ENCODE measurements at regions not wholly inside any gene's neighbourhood (a gene's known extent, or its start where the extent isn't known, plus 50 kb on each side); places are given as distances from the start of the nearest gene placed in this dataset.

DNA sequence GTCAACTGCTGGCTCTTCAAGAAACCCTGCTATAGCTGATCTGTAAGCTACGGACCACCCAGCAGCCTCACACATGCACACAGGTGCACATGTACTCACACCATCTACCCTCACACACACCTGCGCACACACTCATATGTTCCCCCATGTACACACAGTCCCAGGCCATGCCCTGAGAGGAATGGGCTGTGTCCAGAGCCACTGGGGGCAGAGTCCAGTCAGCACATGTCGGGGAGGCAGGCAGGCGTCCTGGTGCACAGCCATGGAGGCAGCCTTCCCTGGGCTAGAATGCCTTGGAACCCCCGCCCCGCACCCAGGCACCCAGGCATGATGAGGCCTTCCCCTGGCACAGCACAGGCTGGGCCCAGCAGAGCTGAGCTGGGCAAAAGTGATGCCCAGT is 58.3 kb upstream of the DLK1 start:
- Histone ChIP-seq H3K9me2 (replicated peaks; ENCODE audit: insufficient read depth, low read length) (no peaks in the 10 kb centered on the region), H3K36me3 (replicated peaks; ENCODE audit: insufficient read depth, low read length) (no peaks in the 10 kb centered on the region), H3K27me3 (replicated peaks; ENCODE audit: insufficient read depth, low read length) (peaks cover 52% of the 10 kb centered on the region), H2AFZ (ENCODE audit: low read length) (no peak overlapping the region), H3K27ac (ENCODE audit: low read length) (no peak overlapping the region), H3K79me2 (ENCODE audit: low read length) (no peaks in the 10 kb centered on the region), H3K4me2 (ENCODE audit: low read depth, low read length) (no peak overlapping the region), H4K20me1 (ENCODE audit: insufficient read depth, low read length) (no peaks in the 10 kb centered on the region), H3K9me3 (replicated peaks; ENCODE audit: insufficient read depth, low read length) (no peaks in the 10 kb centered on the region), H3K4me1 (ENCODE audit: low read length) (no peaks in the 10 kb centered on the region), H3F3A (ENCODE audit: insufficient read depth, low read length) (no peaks in the 10 kb centered on the region), H3K4me3 (ENCODE audit: low read length) (no peak overlapping the region), H3K9ac (ENCODE audit: low read length) (no peak overlapping the region)
- DNase-seq = no peak
- TF ChIP-seq, protein P1, sequence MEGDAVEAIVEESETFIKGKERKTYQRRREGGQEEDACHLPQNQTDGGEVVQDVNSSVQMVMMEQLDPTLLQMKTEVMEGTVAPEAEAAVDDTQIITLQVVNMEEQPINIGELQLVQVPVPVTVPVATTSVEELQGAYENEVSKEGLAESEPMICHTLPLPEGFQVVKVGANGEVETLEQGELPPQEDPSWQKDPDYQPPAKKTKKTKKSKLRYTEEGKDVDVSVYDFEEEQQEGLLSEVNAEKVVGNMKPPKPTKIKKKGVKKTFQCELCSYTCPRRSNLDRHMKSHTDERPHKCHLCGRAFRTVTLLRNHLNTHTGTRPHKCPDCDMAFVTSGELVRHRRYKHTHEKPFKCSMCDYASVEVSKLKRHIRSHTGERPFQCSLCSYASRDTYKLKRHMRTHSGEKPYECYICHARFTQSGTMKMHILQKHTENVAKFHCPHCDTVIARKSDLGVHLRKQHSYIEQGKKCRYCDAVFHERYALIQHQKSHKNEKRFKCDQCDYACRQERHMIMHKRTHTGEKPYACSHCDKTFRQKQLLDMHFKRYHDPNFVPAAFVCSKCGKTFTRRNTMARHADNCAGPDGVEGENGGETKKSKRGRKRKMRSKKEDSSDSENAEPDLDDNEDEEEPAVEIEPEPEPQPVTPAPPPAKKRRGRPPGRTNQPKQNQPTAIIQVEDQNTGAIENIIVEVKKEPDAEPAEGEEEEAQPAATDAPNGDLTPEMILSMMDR (IDR thresholded peaks at IDR 0.05; ENCODE audit: low read length) = no peak
- TF ChIP-seq EZH2phosphoT487 (IDR thresholded peaks at IDR 0.05; ENCODE audit: low read length) (no peak), EZH2 (optimal IDR thresholded peaks at IDR 0.05; ENCODE audit: low read depth, low read length) (no peak)

DNA sequence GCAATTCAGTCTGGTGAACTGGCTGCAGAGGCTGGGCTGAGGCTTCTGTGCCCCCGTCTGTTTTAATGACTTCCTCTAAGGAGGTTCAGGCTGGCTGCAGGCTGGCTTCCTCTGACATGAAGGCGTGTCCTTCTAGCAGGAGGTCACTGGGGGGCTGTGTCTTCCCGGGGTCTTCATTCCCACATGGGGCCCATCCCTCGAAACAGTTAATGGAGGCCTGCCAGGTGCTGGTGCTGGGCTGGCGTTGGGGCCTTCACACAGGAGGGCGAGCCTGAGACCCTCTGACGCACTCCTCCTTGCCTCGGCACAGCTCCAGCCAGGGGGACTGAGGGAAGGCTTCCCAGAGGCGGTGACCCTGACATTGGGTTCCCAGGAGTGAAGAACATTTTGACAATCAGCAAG is 57.7 kb upstream of the DLK1 start:
- Histone ChIP-seq H3K9ac (ENCODE audit: low read length) (no peak overlapping the region), H3K79me2 (ENCODE audit: low read length) (no peaks in the 10 kb centered on the region), H3K4me2 (ENCODE audit: low read depth, low read length) (no peak overlapping the region), H3K4me3 (ENCODE audit: low read length) (no peak overlapping the region), H4K20me1 (ENCODE audit: insufficient read depth, low read length) (no peaks in the 10 kb centered on the region), H3F3A (ENCODE audit: insufficient read depth, low read length) (no peaks in the 10 kb centered on the region), H3K27me3 (replicated peaks; ENCODE audit: insufficient read depth, low read length) (peaks cover 54% of the 10 kb centered on the region), H2AFZ (ENCODE audit: low read length) (no peak overlapping the region), H3K27ac (ENCODE audit: low read length) (no peak overlapping the region), H3K36me3 (replicated peaks; ENCODE audit: insufficient read depth, low read length) (no peaks in the 10 kb centered on the region), H3K4me1 (ENCODE audit: low read length) (no peaks in the 10 kb centered on the region), H3K9me2 (replicated peaks; ENCODE audit: insufficient read depth, low read length) (no peaks in the 10 kb centered on the region), H3K9me3 (replicated peaks; ENCODE audit: insufficient read depth, low read length) (no peaks in the 10 kb centered on the region)
- no peak for TF ChIP-seq EZH2phosphoT487 (IDR thresholded peaks at IDR 0.05; ENCODE audit: low read length)
- DNase-seq = no peak

DNA sequence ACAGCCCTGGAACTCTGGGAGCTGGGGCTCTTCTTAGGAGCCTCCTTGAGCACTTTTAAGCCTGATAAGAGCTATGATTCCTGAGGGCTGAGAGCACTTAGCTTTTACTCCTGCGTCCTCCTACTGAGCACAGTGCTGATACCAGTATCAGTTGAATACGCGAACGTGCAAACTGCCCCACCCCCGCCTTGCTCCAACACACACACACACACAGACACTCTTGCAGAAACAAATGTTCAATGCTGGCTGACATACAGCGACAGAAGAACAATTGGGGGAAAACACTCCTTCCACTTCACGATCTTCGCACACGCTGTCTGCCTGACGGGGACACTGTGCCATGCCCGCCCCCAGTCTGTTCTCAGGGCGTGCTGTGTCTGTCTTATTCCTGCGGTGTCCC is 57.2 kb upstream of the DLK1 start:
- no peak overlapping the region for H3K4me2 ChIP-seq (ENCODE audit: low read depth, low read length)
- H3K36me3 ChIP-seq (replicated peaks; ENCODE audit: insufficient read depth, low read length) = no peaks in the 10 kb centered on the region
- no peaks in the 10 kb centered on the region for H3K9me2 ChIP-seq (replicated peaks; ENCODE audit: insufficient read depth, low read length)
- no peak overlapping the region for H3K27ac ChIP-seq (ENCODE audit: low read length)
- peaks cover 57% of the 10 kb centered on the region for H3K27me3 ChIP-seq (replicated peaks; ENCODE audit: insufficient read depth, low read length)
- H3K4me3 ChIP-seq (ENCODE audit: low read length) = no peak overlapping the region
- H3K79me2 ChIP-seq (ENCODE audit: low read length) = no peaks in the 10 kb centered on the region
- no peak overlapping the region for H3K9ac ChIP-seq (ENCODE audit: low read length)
- no peaks in the 10 kb centered on the region for H4K20me1 ChIP-seq (ENCODE audit: insufficient read depth, low read length)
- H3K4me1 ChIP-seq (ENCODE audit: low read length) = no peaks in the 10 kb centered on the region
- no peaks in the 10 kb centered on the region for H3F3A ChIP-seq (ENCODE audit: insufficient read depth, low read length)
- no peaks in the 10 kb centered on the region for H3K9me3 ChIP-seq (replicated peaks; ENCODE audit: insufficient read depth, low read length)
- H2AFZ ChIP-seq (ENCODE audit: low read length) = no peak overlapping the region
- no peak for DNase-seq
- no peak for TF ChIP-seq EZH2 (optimal IDR thresholded peaks at IDR 0.05; ENCODE audit: low read depth, low read length)
- no peak for TF ChIP-seq EZH2phosphoT487 (IDR thresholded peaks at IDR 0.05; ENCODE audit: low read length)
- TF ChIP-seq, protein P1 (IDR thresholded peaks at IDR 0.05; ENCODE audit: low read length) = no peak

DNA sequence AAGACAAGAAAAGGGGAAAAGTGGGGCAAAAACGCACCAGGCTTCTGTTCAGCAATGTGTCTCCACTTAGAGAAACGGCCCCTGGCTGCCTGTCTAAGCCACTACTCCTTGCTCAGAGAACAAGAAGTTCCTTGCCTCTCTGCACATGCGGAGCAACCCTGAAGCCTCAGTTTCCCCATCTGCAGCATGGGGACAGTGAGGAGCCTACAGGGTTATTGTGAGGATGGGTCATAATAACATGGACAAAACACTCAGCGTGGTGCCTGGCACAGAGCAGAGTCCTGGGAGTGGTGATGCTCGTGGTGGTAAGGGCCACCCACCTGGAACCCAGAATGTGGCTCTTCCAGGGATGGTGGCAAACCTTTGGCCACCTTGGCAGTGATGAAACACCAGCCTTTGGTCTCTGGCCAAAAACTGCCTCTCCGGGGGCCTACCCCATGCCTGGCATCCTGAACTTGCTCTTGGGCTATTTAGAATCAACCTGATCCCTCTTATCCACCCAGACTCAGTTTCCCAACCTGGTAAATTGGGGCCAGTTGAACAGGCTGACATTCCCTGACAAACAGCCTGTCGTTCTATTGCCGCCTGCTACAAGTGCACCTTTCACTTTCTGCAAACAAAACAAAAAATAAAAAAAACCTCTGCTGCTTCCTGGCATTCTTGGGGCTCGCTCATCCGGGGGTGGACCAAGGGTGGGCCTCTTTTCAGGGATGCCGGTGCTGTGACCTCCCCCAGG is 56.5 kb upstream of the DLK1 start:
- Histone ChIP-seq H3K9me3 (replicated peaks; ENCODE audit: insufficient read depth, low read length) (no peaks in the 10 kb centered on the region), H3K4me3 (ENCODE audit: low read length) (no peak overlapping the region), H3K79me2 (ENCODE audit: low read length) (no peaks in the 10 kb centered on the region), H3K36me3 (replicated peaks; ENCODE audit: insufficient read depth, low read length) (no peaks in the 10 kb centered on the region), H4K20me1 (ENCODE audit: insufficient read depth, low read length) (no peaks in the 10 kb centered on the region), H3K9me2 (replicated peaks; ENCODE audit: insufficient read depth, low read length) (no peaks in the 10 kb centered on the region), H3K4me1 (ENCODE audit: low read length) (no peaks in the 10 kb centered on the region), H3F3A (ENCODE audit: insufficient read depth, low read length) (no peaks in the 10 kb centered on the region), H3K27me3 (replicated peaks; ENCODE audit: insufficient read depth, low read length) (peaks cover 59% of the 10 kb centered on the region), H3K27ac (ENCODE audit: low read length) (no peak overlapping the region), H3K9ac (ENCODE audit: low read length) (no peak overlapping the region), H3K4me2 (ENCODE audit: low read depth, low read length) (no peak overlapping the region), H2AFZ (ENCODE audit: low read length) (no peak overlapping the region)
- TF ChIP-seq EZH2 (optimal IDR thresholded peaks at IDR 0.05; ENCODE audit: low read depth, low read length) (no peak), EZH2phosphoT487 (IDR thresholded peaks at IDR 0.05; ENCODE audit: low read length) (no peak)
- TF ChIP-seq, protein P1 (IDR thresholded peaks at IDR 0.05; ENCODE audit: low read length) = no peak
- no peak for DNase-seq
